Nephron progenitor cell (in vitro differentiated cells): ENCODE measurements at regions not wholly inside any gene's neighbourhood (a gene's known extent, or its start where the extent isn't known, plus 50 kb on each side); places are given as distances from the start of the nearest gene placed in this dataset.
"Not testable (repeated sequence)": the region's sequence is repeated elsewhere in the genome, so short reads cannot be mapped to it uniquely, and the experiment has no call there.

ENCODE experiments used
- DNase-seq: peaks from one replicate; pipeline ENCODE4 v3.0.0; 2021
- H3K27ac Mint-ChIP-seq: 2 replicates; pipeline ENCODE4 v1.8.0; 2021; ENCODE audit warnings: mild to moderate bottlenecking, moderate library complexity, mixed read lengths
- H3K27me3 Mint-ChIP-seq: 2 replicates; pipeline ENCODE4 v1.8.0; 2021; ENCODE audit warnings: mild to moderate bottlenecking, low read depth, mixed read lengths; ENCODE audit not compliant: poor library complexity
- H3K36me3 Mint-ChIP-seq: 2 replicates; pipeline ENCODE4 v1.8.0; 2021; ENCODE audit warnings: low read depth, mixed read lengths
- H3K4me1 Mint-ChIP-seq: 2 replicates; pipeline ENCODE4 v1.8.0; 2021; ENCODE audit warnings: mixed read lengths
- H3K4me3 Mint-ChIP-seq: 2 replicates; pipeline ENCODE4 v1.8.0; 2021; ENCODE audit warnings: mild to moderate bottlenecking, moderate library complexity, mixed read lengths
- H3K9me3 Mint-ChIP-seq: 2 replicates; pipeline ENCODE4 v1.8.0; 2021; ENCODE audit warnings: mild to moderate bottlenecking, moderate library complexity, mixed read lengths
- TF ChIP-seq, protein P1 (sequence below): fragments of 200-600 bp; sonication (generic); IDR thresholded peaks from 2 replicates; pipeline ENCODE4 v1.5.0; 2021; ENCODE audit warnings: antibody characterized with exemption

DNA sequence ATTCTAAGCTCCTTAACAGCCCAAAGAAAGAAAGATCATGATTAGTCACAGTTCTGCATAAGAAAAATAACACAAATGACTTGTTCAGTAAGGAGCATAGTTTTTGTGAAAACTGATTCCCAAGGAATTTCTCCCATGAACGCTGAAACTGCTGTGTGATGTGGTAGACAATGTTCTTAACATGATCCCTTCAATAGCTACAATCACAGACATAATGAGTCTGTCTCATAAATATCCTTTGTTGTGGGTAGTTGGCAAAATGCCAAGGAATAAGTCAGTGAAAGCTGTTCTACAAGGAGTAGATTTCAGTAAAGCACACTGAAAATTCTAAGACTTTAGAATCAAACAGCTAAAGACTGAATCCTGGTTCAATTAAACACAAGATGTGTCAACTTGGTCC, 404.8 kb downstream of the HLX start:
- H3K36me3 Mint-ChIP-seq, result peaks cover 30% of the 10 kb centered on the region
- TF ChIP-seq, protein P1, sequence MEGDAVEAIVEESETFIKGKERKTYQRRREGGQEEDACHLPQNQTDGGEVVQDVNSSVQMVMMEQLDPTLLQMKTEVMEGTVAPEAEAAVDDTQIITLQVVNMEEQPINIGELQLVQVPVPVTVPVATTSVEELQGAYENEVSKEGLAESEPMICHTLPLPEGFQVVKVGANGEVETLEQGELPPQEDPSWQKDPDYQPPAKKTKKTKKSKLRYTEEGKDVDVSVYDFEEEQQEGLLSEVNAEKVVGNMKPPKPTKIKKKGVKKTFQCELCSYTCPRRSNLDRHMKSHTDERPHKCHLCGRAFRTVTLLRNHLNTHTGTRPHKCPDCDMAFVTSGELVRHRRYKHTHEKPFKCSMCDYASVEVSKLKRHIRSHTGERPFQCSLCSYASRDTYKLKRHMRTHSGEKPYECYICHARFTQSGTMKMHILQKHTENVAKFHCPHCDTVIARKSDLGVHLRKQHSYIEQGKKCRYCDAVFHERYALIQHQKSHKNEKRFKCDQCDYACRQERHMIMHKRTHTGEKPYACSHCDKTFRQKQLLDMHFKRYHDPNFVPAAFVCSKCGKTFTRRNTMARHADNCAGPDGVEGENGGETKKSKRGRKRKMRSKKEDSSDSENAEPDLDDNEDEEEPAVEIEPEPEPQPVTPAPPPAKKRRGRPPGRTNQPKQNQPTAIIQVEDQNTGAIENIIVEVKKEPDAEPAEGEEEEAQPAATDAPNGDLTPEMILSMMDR, result no peak
- H3K9me3 Mint-ChIP-seq, result peaks cover 37% of the 10 kb centered on the region
- peaks cover 36% of the 10 kb centered on the region for H3K4me1 Mint-ChIP-seq
- no peak for DNase-seq
- H3K27me3 Mint-ChIP-seq, result no peaks in the 10 kb centered on the region
- no peak overlapping the region for H3K4me3 Mint-ChIP-seq
- H3K27ac Mint-ChIP-seq, result no peak overlapping the region

DNA sequence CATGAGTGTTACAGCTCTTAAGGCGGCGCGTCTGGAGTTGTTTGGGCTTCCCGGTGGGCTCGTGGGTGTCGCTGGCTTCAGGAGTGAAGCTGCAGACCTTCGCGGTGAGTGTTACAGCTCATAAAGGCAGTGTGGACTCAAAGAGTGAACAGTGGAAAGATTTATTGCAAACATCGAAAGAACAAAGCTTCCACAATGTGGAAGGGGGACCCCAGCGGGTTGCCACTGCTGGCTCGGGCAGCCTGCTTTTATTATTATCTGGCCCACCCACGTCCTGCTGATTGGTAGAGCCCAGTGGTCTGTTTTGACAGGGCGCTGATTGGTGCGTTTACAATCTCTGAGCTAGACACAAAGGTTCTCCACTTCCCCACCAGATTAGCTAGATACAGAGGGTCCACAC, 405.7 kb downstream of the HLX start:
- H3K27me3 Mint-ChIP-seq, H3K4me3 Mint-ChIP-seq, DNase-seq: not testable (repeated sequence)
- H3K36me3 Mint-ChIP-seq, result peaks cover 26% of the 10 kb centered on the region
- H3K9me3 Mint-ChIP-seq, result peaks cover 29% of the 10 kb centered on the region
- peaks cover 36% of the 10 kb centered on the region for H3K4me1 Mint-ChIP-seq
- peak overlapping the region; percentile 92 for H3K27ac Mint-ChIP-seq

DNA sequence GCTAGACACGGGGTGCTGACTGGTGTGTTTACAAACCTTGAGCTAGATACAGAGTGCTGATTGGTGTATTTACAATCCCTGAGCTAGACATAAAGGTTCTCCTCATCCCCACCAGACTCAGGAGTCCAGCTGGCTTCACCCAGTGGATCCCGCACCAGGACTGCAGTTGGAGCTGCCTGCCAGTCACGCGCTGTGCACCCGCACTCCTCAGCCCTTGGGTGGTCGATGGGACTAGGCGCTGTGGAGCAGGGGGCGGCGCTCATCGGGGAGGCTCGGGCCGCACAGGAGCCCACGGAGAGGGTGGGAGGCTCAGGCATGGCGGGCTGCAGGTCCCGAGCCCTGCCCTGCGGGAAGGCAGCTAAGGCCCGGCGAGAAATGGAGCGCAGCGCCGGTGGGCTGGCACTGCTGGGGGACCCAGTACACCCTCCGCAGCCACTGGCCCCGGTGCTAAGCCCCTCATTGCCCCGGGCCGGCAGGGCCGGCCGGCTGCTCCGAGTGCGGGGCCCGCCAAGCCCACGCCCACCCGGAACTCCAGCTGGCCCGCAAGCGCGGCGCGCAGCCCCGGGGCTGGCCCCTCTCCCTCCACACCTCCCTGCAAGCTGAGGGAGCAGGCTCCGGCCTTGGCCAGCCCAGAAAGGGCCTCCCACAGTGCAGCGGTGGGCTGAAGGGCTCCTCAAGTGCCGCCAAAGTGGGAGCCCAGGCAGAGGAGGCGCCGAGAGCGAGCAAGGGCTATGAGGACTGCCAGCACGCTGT, 406.4 kb downstream of the HLX start:
- not testable (repeated sequence) for H3K4me3 Mint-ChIP-seq, H3K27ac Mint-ChIP-seq, H3K27me3 Mint-ChIP-seq, DNase-seq
- H3K9me3 Mint-ChIP-seq, result peaks cover 26% of the 10 kb centered on the region
- H3K36me3 Mint-ChIP-seq, result peaks cover 23% of the 10 kb centered on the region
- H3K4me1 Mint-ChIP-seq, result peaks cover 36% of the 10 kb centered on the region

DNA sequence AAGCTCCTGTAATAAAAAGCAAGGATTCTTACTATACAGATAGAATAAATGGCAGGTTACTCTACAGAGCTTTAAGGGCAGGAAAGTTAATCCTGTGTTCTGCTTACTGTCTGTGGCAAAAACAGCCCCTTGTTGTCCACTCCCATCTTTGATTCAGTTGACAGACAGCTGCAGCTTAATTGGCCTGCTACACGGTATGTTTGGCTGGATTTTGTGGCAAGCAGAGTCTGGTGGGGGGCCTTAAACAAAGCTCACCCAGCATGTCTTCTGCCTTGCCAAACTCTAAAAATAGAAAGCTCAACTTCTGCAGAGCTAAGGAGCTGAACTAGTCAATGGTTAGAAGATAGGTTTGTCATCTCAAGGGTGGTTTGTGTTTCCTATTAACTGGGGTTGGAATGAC, 407.2 kb downstream of the HLX start:
- H3K4me3 Mint-ChIP-seq, result no peak overlapping the region
- H3K36me3 Mint-ChIP-seq, result peaks cover 19% of the 10 kb centered on the region
- peak overlapping the region; percentile 90 for H3K27ac Mint-ChIP-seq
- H3K27me3 Mint-ChIP-seq, result no peaks in the 10 kb centered on the region
- TF ChIP-seq, protein P1, result no peak
- peaks cover 36% of the 10 kb centered on the region for H3K4me1 Mint-ChIP-seq
- DNase-seq, result no peak
- H3K9me3 Mint-ChIP-seq, result peaks cover 18% of the 10 kb centered on the region

DNA sequence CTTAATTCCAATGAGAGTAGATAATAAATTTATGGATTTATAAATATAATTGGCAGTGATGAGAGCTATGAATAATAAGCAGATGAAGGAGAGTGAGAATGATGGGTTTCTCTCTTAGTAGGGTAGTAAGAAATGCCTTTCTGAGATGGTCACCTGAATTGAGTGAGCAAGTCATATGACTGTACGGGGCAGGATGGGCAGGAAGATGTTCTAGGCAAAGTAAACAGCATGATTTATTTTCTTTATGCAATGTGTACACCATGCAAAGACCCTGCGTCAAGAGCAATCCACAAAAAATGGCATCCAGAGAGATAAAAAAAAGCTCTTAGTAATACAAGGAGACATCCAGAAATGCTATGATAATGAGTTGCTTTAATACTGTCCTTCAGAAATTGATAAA, 409.9 kb downstream of the HLX start:
- DNase-seq, result no peak
- Mint-ChIP-seq H3K36me3 (no peaks in the 10 kb centered on the region), H3K4me3 (no peak overlapping the region), H3K27ac (no peak overlapping the region), H3K9me3 (no peaks in the 10 kb centered on the region), H3K4me1 (peaks cover 22% of the 10 kb centered on the region), H3K27me3 (no peaks in the 10 kb centered on the region)
- TF ChIP-seq, protein P1, result no peak

DNA sequence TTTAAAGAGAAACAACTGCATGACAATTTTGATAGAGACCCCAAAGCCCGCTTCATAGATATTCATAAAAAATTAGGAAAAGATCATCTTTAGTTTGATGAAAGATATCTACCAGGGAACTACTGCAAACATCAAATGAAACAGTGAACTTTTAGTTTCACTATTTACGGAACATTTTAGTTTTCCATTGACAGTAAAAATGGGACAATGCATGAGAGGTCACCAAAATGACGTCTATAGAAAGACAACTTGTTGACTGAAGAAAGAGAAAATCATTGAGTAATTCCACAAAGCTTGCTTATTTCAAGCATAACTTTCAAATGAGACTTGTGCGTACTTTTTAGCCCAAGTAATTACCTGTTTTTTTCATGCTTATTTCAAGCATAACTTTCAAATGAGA, 411.4 kb downstream of the HLX start:
- Mint-ChIP-seq H3K9me3 (no peaks in the 10 kb centered on the region), H3K36me3 (no peaks in the 10 kb centered on the region), H3K4me1 (peaks cover 11% of the 10 kb centered on the region), H3K4me3 (no peak overlapping the region), H3K27me3 (no peaks in the 10 kb centered on the region), H3K27ac (no peak overlapping the region)
- TF ChIP-seq, protein P1, result no peak
- no peak for DNase-seq

DNA sequence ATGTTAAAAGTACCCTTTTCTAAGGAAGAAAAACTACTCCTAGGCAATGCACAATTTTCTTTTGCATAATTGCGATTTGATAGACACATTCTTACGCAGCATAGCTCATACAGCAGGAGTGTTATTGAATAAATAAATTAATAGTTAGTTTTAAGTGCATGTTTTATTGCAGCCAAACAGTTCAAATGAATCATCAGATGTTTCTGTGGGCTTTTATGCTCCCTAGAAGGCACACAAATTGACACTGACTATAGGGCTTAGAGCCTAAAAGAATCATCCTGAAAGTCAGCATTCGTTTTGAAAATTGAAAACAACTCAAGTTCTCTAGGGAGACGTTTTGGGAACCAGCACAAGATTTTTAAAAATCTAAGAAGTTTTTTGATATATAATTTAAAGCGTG, 411.9 kb downstream of the HLX start:
- no peak for DNase-seq
- Mint-ChIP-seq H3K4me3 (no peak overlapping the region), H3K27ac (no peak overlapping the region), H3K9me3 (no peaks in the 10 kb centered on the region), H3K27me3 (no peaks in the 10 kb centered on the region), H3K4me1 (peaks cover 11% of the 10 kb centered on the region), H3K36me3 (no peaks in the 10 kb centered on the region)
- TF ChIP-seq, protein P1, result no peak
